Endothelial cell of umbilical vein (primary cell): ENCODE measurements at regions not wholly inside any gene's neighbourhood (a gene's known extent, or its start where the extent isn't known, plus 50 kb on each side); places are given as distances from the start of the nearest gene placed in this dataset.

ENCODE experiments used
- BruUV-seq: library from RNA; stranded (reverse); fragments of 400-500 nt; replicated peaks from 2 replicates; lab custom pipeline; 2021; lab: Mats Ljungman, UMichigan
- CTCF ChIA-PET: fragments of 300-600, 350-600 bp; sonication (Branson Sonifier 250); formaldehyde crosslinking; loops from one replicate; lab custom pipeline; 2021; ENCODE audit warnings: antibody characterized with exemption, inconsistent platforms; lab: Charles Lee
- POLR2A ChIA-PET: fragments of 300-600, 350-600 bp; sonication (Branson Sonifier 250); formaldehyde crosslinking; loops from one replicate; lab custom pipeline; 2021; ENCODE audit warnings: antibody characterized with exemption, inconsistent platforms; lab: Charles Lee
- DNase-seq: peaks from one replicate; pipeline ENCODE4 v3.0.0-alpha.2; 2011; ENCODE audit warnings: low read depth, low spot score
- FAIRE-seq: peaks from 2 replicates; lab custom pipeline; 2011; peaks lifted over from hg19 to GRCh38; lab: Jason Lieb, UNC
- H2AFZ ChIP-seq: 2 replicates; pipeline ENCODE4 v1.6.0; 2012; ENCODE audit warnings: low read depth, low read length, control low read depth, inconsistent platforms
- H3K27ac ChIP-seq: 2 replicates; pipeline ENCODE4 v1.5.1; 2011; ENCODE audit warnings: low read depth, mild to moderate bottlenecking, control low read depth, low read length, moderate library complexity; ENCODE audit not compliant: insufficient read depth
- H3K27me3 ChIP-seq, 2 experiments: 2 replicates each; pipeline versions ENCODE4 v1.6.0 to v1.6.1; 2011; ENCODE audit warnings: low read length in 2 of 2, mixed read lengths in 1 of 2; ENCODE audit not compliant: control insufficient read depth in 2 of 2, insufficient read depth in 2 of 2
- H3K36me3 ChIP-seq, 2 experiments: 2 replicates in 1 of 2; 3 replicates in 1 of 2; pipeline ENCODE4 v1.5.1; 2011; ENCODE audit warnings: low read length in 2 of 2, mild to moderate bottlenecking in 1 of 2, moderate library complexity in 1 of 2; ENCODE audit not compliant: control insufficient read depth in 2 of 2, insufficient read depth in 2 of 2; ENCODE audit errors: extremely low read depth in 1 of 2
- H3K4me1 ChIP-seq: 3 replicates; pipeline ENCODE4 v1.5.1; 2011; ENCODE audit warnings: mild to moderate bottlenecking, low read length; ENCODE audit not compliant: control insufficient read depth, insufficient read depth; ENCODE audit errors: extremely low read depth
- H3K4me2 ChIP-seq: 2 replicates; pipeline ENCODE4 v1.6.1; 2011; ENCODE audit warnings: low read length, control low read depth, mixed read lengths; ENCODE audit not compliant: insufficient read depth
- H3K4me3 ChIP-seq, 3 experiments: fragments of 200-600 bp in 1 of 3; sonication (generic), shearing (Covaris generic) in 1 of 3; replicated peaks in 1 of 3; 2 replicates each; pipeline ENCODE4 v1.5.1; 2011 to 2016; ENCODE audit warnings: control low read depth in 3 of 3, low read length in 3 of 3, mild to moderate bottlenecking in 2 of 3, inconsistent platforms in 1 of 3, low read depth in 1 of 3, moderate library complexity in 1 of 3; ENCODE audit not compliant: insufficient read depth in 1 of 3
- H3K79me2 ChIP-seq: 2 replicates; pipeline ENCODE4 v1.6.0; 2012; ENCODE audit warnings: low read length, inconsistent platforms; ENCODE audit not compliant: control insufficient read depth, insufficient read depth
- H3K9ac ChIP-seq: replicated peaks from 2 replicates; pipeline ENCODE3; 2011; ENCODE audit warnings: low read length, control low read depth; ENCODE audit not compliant: insufficient read depth; ENCODE audit errors: extremely low read depth
- H3K9me1 ChIP-seq: replicated peaks from 3 replicates; pipeline ENCODE4 v1.6.0; 2011; ENCODE audit warnings: mild to moderate bottlenecking, low read length; ENCODE audit not compliant: control insufficient read depth, insufficient read depth; ENCODE audit errors: extremely low read depth
- H3K9me3 ChIP-seq: replicated peaks from 2 replicates; pipeline ENCODE4 v1.5.1; 2012; ENCODE audit warnings: low read length, inconsistent platforms; ENCODE audit not compliant: control insufficient read depth, insufficient read depth
- H4K20me1 ChIP-seq: replicated peaks from 2 replicates; pipeline ENCODE3; 2011; ENCODE audit warnings: mild to moderate bottlenecking, low read length; ENCODE audit not compliant: control insufficient read depth, insufficient read depth; ENCODE audit errors: extremely low read depth
- CTCF ChIP-seq, 2 donors: IDR thresholded peaks; 1 replicate in 1 of 2; 2 replicates in 1 of 2; pipeline ENCODE4 v1.5.1; 2011; ENCODE audit warnings: low read length in 2 of 2, mild to moderate bottlenecking in 2 of 2, moderate library complexity in 2 of 2, control low read depth in 1 of 2, inconsistent platforms in 1 of 2, low read depth in 1 of 2; ENCODE audit not compliant: insufficient read depth in 1 of 2; ENCODE audit errors: extremely low read depth in 1 of 2
- MAX ChIP-seq: IDR thresholded peaks from 2 replicates; pipeline ENCODE4 v1.6.1; 2011; ENCODE audit not compliant: insufficient read depth, insufficient read length
- MYC ChIP-seq: IDR thresholded peaks from one replicate; pipeline ENCODE4 v1.6.1; 2011; ENCODE audit warnings: mild to moderate bottlenecking, low read depth, low read length
- POLR2AphosphoS5 ChIP-seq: IDR thresholded peaks from 2 replicates; pipeline ENCODE4 v1.6.1; 2012; ENCODE audit warnings: low read depth, mild to moderate bottlenecking, control low read depth, low read length, moderate library complexity; ENCODE audit not compliant: insufficient read depth
- dilution Hi-C: fragments of 300-500 bp; cut with MboI; formaldehyde crosslinking; loops from one replicate; pipeline ENCODE4 v1.15.0; 2019; ENCODE audit warnings: low sequenced_read_pairs; ENCODE audit not compliant: extremely low pct_ligation_motif_present
- intact Hi-C: fragments of 100-400 bp; cut with micrococcal nuclease; formaldehyde crosslinking; loops from one replicate; pipeline ENCODE4 v1.10.0; 2022

GRCh38 chr18:1014951-1015624 lies 110.4 kb downstream of the ADCYAP1 start:
- no peak overlapping the region for H3K4me2 ChIP-seq
- no peaks in the 10 kb centered on the region for H3K9me1 ChIP-seq
- FAIRE-seq, result no peak
- BruUV-seq, result no TSS peak
- no peaks in the 10 kb centered on the region for H3K79me2 ChIP-seq
- no peaks in the 10 kb centered on the region for H3K4me1 ChIP-seq
- dilution Hi-C loops, result no loop called here
- no peak overlapping the region for H3K9ac ChIP-seq
- H3K27me3 ChIP-seq, result no peaks in the 10 kb centered on the region
- POLR2A ChIA-PET, result no interaction called here
- peak overlapping the region; percentile 20 for H2AFZ ChIP-seq
- H3K9me3 ChIP-seq, result no peaks in the 10 kb centered on the region
- H3K27ac ChIP-seq, result no peak overlapping the region
- CTCF ChIA-PET, result interaction anchor here (1.0 to 1.7 kb wide), 2 partner anchors 13 to 53 kb away, joined by 4 to 6 read pairs; no protein-coding TSS in a partner anchor
- H4K20me1 ChIP-seq, result no peaks in the 10 kb centered on the region
- no peak overlapping the region for H3K4me3 ChIP-seq
- peak; percentile 13 for DNase-seq
- no peak for TF ChIP-seq POLR2AphosphoS5
- H3K36me3 ChIP-seq, result no peaks in the 10 kb centered on the region
- intact Hi-C loops, result no loop called here

GRCh38 chr18:1015777-1016176 lies 111.1 kb downstream of the ADCYAP1 start:
- FAIRE-seq, result no peak
- Histone ChIP-seq H3K27me3 (no peaks in the 10 kb centered on the region), H3K9ac (no peak overlapping the region), H2AFZ (no peak overlapping the region), H3K36me3 (no peaks in the 10 kb centered on the region), H3K4me1 (no peaks in the 10 kb centered on the region), H4K20me1 (no peaks in the 10 kb centered on the region), H3K79me2 (no peaks in the 10 kb centered on the region), H3K9me1 (no peaks in the 10 kb centered on the region), H3K4me3 (no peak overlapping the region), H3K27ac (no peak overlapping the region), H3K4me2 (no peak overlapping the region), H3K9me3 (no peaks in the 10 kb centered on the region)
- no peak for TF ChIP-seq CTCF (IDR thresholded peaks at IDR 0.05; ENCODE audit: extremely low read depth in 1 of 2, insufficient read depth in 1 of 2, low read depth in 1 of 2, low read length in 2 of 2)
- no peak for TF ChIP-seq MYC
- no peak for TF ChIP-seq MAX
- DNase-seq, result no peak
- CTCF ChIA-PET, result no interaction called here
- POLR2A ChIA-PET, result no interaction called here
- intact Hi-C loops, result no loop called here
- BruUV-seq, result no TSS peak
- dilution Hi-C loops, result no loop called here
